RWPE1 (cell line): ENCODE measurements at regions not wholly inside any gene's neighbourhood (a gene's known extent, or its start where the extent isn't known, plus 50 kb on each side); places are given as distances from the start of the nearest gene placed in this dataset.
A peak's percentile ranks its signal among the peaks of the same experiment; 100 is the strongest.

Experiments used
- CTCF ChIA-PET: fragments of 350-600 bp; sonication (Branson Sonifier 250); formaldehyde crosslinking; extraction: SDS; loops from one replicate; lab custom pipeline; 2021; lab: Yijun Ruan, JAX
- POLR2A ChIA-PET: fragments of 400-600 bp; formaldehyde crosslinking; extraction: SDS; loops from one replicate; lab custom pipeline; 2020; ENCODE audit warnings: antibody characterized with exemption; ENCODE audit not compliant: low non-redundant PET; lab: Yijun Ruan, JAX
- DNase-seq: peaks from one replicate; pipeline ENCODE4 v3.0.0; 2012; ENCODE audit warnings: low spot score
- H3K27ac ChIP-seq: fragments of 450-650 bp; 2 replicates; pipeline ENCODE4 v1.5.1; 2017
- TF ChIP-seq, protein P1 (sequence below): fragments of 450-650 bp; conservative IDR thresholded peaks from 2 replicates; pipeline ENCODE4 v1.5.1; 2017; ENCODE audit warnings: low read depth, mild to moderate bottlenecking

DNA sequence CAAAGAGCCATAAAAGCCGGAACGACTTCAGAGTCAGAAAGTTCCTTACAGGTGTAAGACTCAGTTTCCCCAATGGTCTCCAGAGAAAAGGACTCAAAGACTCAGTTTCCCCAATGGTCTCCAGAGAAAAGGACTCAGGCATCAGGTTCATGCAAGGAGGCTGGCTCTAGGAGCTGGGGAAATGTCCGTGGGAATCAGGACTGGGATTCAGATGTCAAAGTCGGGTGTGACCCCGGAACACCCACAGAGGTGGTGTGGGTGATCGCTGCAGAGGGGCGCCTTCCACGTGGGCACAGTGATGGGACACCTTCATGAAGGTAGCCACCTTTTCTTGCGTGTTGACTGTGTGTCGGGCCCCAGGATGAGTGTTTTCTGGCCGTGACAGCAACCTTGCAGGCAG lies 340.8 kb downstream of the NPHP4 start:
- ChIA-PET POLR2A (no interaction called here), CTCF (interaction anchor here (0.6 to 2.4 kb wide), 3 partner anchors 94 to 1006 kb away, joined by 3 to 9 read pairs (median 3); no protein-coding TSS in a partner anchor)
- TF ChIP-seq, protein P1, sequence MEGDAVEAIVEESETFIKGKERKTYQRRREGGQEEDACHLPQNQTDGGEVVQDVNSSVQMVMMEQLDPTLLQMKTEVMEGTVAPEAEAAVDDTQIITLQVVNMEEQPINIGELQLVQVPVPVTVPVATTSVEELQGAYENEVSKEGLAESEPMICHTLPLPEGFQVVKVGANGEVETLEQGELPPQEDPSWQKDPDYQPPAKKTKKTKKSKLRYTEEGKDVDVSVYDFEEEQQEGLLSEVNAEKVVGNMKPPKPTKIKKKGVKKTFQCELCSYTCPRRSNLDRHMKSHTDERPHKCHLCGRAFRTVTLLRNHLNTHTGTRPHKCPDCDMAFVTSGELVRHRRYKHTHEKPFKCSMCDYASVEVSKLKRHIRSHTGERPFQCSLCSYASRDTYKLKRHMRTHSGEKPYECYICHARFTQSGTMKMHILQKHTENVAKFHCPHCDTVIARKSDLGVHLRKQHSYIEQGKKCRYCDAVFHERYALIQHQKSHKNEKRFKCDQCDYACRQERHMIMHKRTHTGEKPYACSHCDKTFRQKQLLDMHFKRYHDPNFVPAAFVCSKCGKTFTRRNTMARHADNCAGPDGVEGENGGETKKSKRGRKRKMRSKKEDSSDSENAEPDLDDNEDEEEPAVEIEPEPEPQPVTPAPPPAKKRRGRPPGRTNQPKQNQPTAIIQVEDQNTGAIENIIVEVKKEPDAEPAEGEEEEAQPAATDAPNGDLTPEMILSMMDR: no peak
- no peak for DNase-seq
- H3K27ac ChIP-seq: peak overlapping the region; percentile 96

DNA sequence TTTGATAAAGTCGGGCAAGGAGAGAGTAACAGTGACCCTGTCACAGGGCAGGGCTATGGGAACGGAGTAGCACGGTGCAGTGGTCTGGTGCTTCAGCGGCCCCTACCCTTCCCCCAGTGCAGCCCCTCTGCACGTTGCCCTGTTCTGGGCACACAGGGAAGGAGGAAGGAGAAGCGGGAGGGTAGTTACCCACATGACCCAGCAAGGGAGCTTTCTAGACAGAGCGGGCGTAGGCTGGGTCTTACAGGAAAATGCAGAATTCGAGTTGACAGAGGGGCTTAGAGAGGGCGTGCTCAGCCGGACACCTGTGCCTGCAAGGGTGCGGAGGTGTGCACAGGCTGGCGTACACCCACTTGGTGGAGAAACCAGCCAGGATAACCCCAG lies 341.2 kb downstream of the NPHP4 start:
- ChIA-PET POLR2A (no interaction called here), CTCF (interaction anchor here (0.7 to 2.4 kb wide), 3 partner anchors 95 to 170 kb away, joined by 3 to 9 read pairs (median 3); no protein-coding TSS in a partner anchor)
- no peak for DNase-seq
- peak overlapping the region; percentile 96 for H3K27ac ChIP-seq
- TF ChIP-seq, protein P1: no peak

DNA sequence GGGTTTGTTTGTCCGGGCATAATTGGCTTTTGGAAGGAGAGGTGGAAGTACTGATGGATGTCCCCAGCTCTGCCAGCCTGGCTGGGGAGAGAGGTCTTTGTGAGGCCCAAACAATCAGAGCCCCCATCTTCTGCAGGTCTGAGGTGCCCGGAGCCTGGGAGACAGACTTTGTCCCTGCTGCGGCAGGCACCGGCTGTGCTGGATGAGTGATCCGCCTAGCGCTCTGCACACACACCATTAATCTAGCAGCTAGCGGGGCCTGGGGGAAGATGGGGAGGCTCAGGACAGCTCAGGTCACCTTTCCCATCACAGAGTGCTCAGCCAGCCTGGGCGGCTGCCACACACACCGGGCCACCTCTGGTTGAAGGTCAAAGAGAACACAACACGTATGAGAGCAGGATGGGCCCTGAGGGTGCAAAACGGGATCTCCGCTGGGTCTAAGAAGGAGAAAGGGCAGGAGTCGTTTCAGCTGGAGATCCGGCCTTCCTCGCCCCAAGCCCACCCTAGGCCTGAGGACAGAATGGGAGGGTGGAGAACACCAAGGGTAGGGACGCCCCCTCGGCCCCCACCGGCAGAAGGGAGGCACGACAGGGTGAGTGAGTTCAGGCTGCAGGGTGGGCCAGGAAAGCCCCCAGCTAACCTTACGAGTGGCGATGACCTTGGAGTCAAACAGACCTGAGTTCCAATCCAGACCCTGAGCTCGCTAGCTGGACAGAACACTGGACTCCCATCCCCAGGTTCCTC lies 341.8 kb downstream of the NPHP4 start:
- CTCF ChIA-PET: interaction anchor here (0.7 to 2.4 kb wide), 2 partner anchors 95 to 136 kb away, joined by 3 to 9 read pairs; no protein-coding TSS in a partner anchor
- H3K27ac ChIP-seq: peak overlapping the region; percentile 96
- POLR2A ChIA-PET: no interaction called here
- TF ChIP-seq, protein P1: no peak
- DNase-seq: no peak

DNA sequence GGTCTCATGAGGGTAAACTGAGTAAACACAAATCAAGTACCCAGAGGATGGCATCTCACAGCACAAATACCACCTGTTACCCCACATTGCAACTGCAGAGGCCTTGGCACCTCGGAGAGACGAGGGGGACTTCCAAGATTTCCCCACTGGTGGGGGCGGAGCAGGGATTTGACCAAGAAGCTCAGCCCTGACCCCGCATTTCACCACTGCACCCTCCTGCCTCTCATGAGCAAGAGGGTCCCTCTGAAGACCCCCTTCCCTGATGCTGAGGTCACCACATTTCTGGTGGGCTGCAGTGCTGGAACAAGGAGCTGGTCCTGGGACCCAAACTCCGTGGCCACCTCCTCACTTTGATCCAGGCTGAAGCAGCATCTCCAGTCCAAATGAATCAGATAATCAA lies 342.4 kb downstream of the NPHP4 start:
- CTCF ChIA-PET: no interaction called here
- peak overlapping the region; percentile 96; the same call in 1 of the 2 replicates for H3K27ac ChIP-seq

DNA sequence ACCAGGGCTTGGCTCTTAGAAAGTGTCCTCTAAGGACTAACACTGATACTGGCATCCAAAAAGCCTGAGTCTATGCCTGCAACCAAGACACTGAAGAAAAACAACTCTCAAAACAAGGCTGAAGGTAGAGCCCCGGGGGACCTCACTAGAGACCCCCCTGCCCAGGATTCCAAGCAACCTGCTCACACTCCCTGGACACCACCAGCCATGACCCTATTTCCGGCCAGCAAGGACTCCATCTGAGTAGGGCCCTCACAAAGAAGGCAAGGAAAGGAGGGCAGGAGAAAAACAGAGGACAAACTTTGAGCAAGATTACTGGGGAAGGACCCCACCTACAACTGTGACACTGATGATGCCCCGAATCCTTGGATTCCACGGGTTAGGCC lies 343.1 kb downstream of the NPHP4 start:
- H3K27ac ChIP-seq: no peak overlapping the region; the same call in 1 of the 2 replicates
- POLR2A ChIA-PET: no interaction called here
- TF ChIP-seq, protein P1: no peak
- CTCF ChIA-PET: no interaction called here
- DNase-seq: no peak

More for the DNA sequence above, 342.4 kb downstream of the NPHP4 start:
- POLR2A ChIA-PET: no interaction called here
- DNase-seq: no peak
- TF ChIP-seq, protein P1: no peak

DNA sequence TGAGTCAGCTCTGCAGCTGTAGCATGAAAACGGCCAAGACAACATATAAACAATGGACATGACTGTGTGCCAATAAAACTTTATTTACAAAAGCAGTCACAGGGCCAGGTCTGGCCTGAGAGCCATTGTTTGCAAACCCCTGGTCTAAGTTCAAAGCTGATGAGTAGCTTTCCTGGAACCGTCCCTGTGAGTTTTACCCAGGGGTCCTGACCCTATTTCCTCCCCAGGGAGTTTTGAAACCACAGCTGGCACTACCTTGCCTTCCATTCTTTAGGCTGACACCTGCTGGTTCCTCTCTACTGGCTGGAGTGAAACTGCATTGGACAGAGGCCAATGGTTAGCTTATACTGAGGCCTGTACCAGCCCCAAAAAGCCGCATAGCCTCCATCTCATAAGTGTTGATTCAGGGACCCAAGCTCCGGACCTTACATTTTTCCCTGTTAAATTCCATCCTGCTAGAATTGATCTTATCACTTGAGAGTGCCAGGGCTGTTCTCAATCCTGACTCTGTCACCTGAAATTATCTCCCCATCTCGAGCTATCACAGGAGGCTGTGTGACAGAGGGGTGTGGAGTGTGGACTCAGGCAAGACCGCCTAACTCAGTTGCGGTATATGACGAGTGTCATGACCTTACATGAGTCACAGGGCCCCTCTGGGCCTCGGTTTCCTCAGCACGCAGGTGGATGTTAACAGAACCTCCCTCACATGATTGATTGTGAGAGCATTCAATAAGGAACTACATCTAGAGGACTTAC lies 343.6 kb downstream of the NPHP4 start:
- TF ChIP-seq, protein P1: no peak
- DNase-seq: no peak
- CTCF ChIA-PET: no interaction called here
- POLR2A ChIA-PET: no interaction called here
- peak overlapping the region; percentile 53 for H3K27ac ChIP-seq
